GM10248 (cell line): ENCODE measurements at regions not wholly inside any gene's neighbourhood (a gene's known extent, or its start where the extent isn't known, plus 50 kb on each side); places are given as distances from the start of the nearest gene placed in this dataset.

Experiments used
- CTCF ChIA-PET: fragments of 300-600 bp; sonication (Branson Sonifier 250); formaldehyde crosslinking; extraction: SDS; loops from one replicate; lab custom pipeline; 2021; ENCODE audit warnings: antibody characterized with exemption; lab: Yijun Ruan, JAX
- POLR2A ChIA-PET: fragments of 350-650 bp; sonication (Branson Sonifier 250); formaldehyde crosslinking; extraction: SDS; loops from one replicate; lab custom pipeline; 2020; ENCODE audit warnings: antibody characterized with exemption; lab: Yijun Ruan, JAX
- DNase-seq: peaks from one replicate; pipeline ENCODE4 v3.0.0; 2012; ENCODE audit errors: extremely low spot score
- CTCF ChIP-seq: IDR thresholded peaks from 2 replicates; pipeline ENCODE4 v1.5.1; 2012; ENCODE audit warnings: mild to moderate bottlenecking, low read depth; ENCODE audit errors: extremely low read depth, missing control alignments, control extremely low read depth

GRCh38 chr1:68780919-68781318 lies 284.0 kb upstream of the DEPDC1 start:
- POLR2A ChIA-PET: no interaction called here
- DNase-seq: no peak
- no peak for TF ChIP-seq CTCF
- CTCF ChIA-PET: no interaction called here

GRCh38 chr1:68782890-68783289 lies 286.0 kb upstream of the DEPDC1 start:
- CTCF ChIA-PET: interaction anchor here (1.2 kb wide), 1 partner anchor 15 kb away, joined by 3 read pairs; no protein-coding TSS in a partner anchor
- POLR2A ChIA-PET: no interaction called here
- no peak for DNase-seq
- no peak for TF ChIP-seq CTCF

- CTCF ChIA-PET: interaction anchor here (1.1 kb wide), 1 partner anchor 28 kb away, joined by 3 read pairs; no protein-coding TSS in a partner anchor
- TF ChIP-seq CTCF: no peak
- no peak for DNase-seq
- POLR2A ChIA-PET: no interaction called here
Measured at GRCh38 chr1:68785328-68785727, 288.4 kb upstream of the DEPDC1 start.

GRCh38 chr1:68788762-68789161 lies 291.9 kb upstream of the DEPDC1 start:
- DNase-seq: no peak
- ChIA-PET POLR2A (no interaction called here), CTCF (no interaction called here)
- no peak for TF ChIP-seq CTCF

- no peak for DNase-seq
- ChIA-PET CTCF (interaction anchor here (0.8 to 1.5 kb wide), 3 partner anchors 9 to 947 kb away, joined by 3 to 4 read pairs (median 3); no protein-coding TSS in a partner anchor), POLR2A (no interaction called here)
- no peak for TF ChIP-seq CTCF
Measured at GRCh38 chr1:68791800-68792199, 294.9 kb upstream of the DEPDC1 start.

GRCh38 chr1:68795956-68796355 lies 299.1 kb upstream of the DEPDC1 start:
- CTCF ChIA-PET: interaction anchor here (1.2 kb wide), 1 partner anchor 10 kb away, joined by 3 read pairs; no protein-coding TSS in a partner anchor
- no peak for TF ChIP-seq CTCF
- POLR2A ChIA-PET: no interaction called here
- DNase-seq: no peak
